ENCODE measurements at regions not wholly inside any gene's neighbourhood (a gene's known extent, or its start where the extent isn't known, plus 50 kb on each side); places are given as distances from the start of the nearest gene placed in this dataset.

DNA sequence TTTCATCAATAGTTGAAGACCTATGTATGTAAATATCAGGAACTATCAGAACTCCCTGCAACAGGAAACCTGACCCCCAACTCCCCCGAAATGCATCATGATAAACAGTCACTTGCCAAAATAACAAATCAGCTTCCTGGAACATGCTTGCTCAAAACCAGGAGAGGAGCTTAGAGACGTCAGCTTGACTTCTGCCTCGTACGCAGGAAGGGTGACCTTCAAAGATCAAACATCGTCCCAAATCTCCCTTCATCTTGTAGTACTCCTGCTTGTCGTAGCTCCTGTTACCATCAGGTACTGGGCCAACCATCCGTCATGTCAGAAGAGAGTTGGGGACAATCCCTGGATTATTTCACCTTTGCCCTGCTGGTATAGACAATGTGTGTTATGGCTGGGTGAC, 396.1 kb downstream of the GADD45G start:
- Histone ChIP-seq H3K4me1 (no peaks in the 10 kb centered on the region), H3K36me3 (no peaks in the 10 kb centered on the region), H3K27me3 (no peaks in the 10 kb centered on the region), H3K4me3 (ENCODE audit: low read depth, low read length) (no peak overlapping the region), H3K9me3 (no peaks in the 10 kb centered on the region)
- DNase-seq = no peak
- TF ChIP-seq, protein P1, sequence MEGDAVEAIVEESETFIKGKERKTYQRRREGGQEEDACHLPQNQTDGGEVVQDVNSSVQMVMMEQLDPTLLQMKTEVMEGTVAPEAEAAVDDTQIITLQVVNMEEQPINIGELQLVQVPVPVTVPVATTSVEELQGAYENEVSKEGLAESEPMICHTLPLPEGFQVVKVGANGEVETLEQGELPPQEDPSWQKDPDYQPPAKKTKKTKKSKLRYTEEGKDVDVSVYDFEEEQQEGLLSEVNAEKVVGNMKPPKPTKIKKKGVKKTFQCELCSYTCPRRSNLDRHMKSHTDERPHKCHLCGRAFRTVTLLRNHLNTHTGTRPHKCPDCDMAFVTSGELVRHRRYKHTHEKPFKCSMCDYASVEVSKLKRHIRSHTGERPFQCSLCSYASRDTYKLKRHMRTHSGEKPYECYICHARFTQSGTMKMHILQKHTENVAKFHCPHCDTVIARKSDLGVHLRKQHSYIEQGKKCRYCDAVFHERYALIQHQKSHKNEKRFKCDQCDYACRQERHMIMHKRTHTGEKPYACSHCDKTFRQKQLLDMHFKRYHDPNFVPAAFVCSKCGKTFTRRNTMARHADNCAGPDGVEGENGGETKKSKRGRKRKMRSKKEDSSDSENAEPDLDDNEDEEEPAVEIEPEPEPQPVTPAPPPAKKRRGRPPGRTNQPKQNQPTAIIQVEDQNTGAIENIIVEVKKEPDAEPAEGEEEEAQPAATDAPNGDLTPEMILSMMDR (IDR thresholded peaks at IDR 0.05; ENCODE audit: low read depth, low read length) = no peak

DNA sequence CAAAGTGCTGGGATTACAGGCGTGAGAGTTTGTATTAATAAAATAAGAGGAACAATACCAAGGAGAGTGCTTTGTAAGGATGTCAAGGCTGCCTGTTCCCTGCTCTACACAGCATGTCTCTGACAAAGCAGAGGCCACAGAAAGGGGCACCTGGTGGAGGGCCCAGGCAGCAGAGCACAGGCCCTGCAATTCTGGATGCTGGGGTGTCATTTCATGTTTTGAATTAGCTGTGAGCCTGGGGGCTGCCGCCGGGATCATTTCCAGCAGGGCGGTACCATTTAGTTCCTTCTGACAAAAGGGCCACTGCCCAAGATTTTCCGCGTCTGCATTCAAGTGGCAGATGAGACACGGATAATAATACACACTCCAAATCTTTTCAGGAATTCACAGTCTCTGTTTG, 396.9 kb downstream of the GADD45G start:
- H3K36me3 ChIP-seq = no peaks in the 10 kb centered on the region
- no peak for DNase-seq
- TF ChIP-seq, protein P1 (IDR thresholded peaks at IDR 0.05; ENCODE audit: low read depth, low read length) = no peak
- H3K4me3 ChIP-seq (ENCODE audit: low read depth, low read length) = no peak overlapping the region
- no peaks in the 10 kb centered on the region for H3K9me3 ChIP-seq
- no peaks in the 10 kb centered on the region for H3K27me3 ChIP-seq
- no peaks in the 10 kb centered on the region for H3K4me1 ChIP-seq

DNA sequence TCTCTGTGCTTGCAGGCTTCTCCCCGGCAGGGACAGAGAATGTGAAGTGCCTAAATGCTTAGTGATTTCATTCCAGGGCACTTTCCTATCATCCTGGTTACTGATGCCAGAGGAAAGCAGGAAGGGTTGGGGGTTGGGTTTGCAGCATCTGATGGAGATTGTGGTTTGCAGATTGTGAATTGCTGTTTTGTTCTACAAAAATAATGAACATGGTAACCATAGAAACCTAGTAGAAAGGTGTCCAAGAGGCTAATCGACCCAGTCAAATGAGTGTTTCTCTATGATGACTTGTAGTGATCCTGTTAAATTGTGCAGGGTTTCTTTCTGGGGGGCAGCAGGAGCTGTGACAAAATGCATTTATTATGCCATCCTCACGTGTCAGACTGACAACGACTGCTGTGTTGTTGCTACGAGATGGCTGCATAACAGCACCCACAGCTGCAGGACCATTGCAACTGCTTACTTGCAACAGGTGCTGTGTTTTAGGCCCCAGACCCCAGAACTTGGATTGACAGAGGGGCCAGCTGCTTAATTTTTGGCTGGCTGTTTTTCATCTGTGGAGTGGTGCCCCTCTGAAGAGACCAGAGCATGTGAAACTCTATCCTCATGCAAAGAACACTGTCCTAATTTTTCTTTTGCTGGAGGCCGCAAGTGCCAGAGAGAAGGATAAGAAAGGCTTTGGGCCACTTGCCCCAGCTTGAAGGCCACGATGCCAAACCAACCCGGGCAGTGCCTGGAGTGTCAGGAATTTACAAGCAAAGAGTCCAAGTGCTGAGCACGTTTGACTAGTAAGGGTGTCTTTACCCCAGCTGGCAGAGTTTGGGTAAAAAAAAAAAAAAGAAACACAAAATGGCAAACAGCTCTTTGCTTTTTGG, 397.8 kb downstream of the GADD45G start:
- Histone ChIP-seq H3K36me3 (no peaks in the 10 kb centered on the region), H3K4me3 (ENCODE audit: low read depth, low read length) (no peak overlapping the region), H3K27me3 (no peaks in the 10 kb centered on the region), H3K4me1 (no peaks in the 10 kb centered on the region), H3K9me3 (no peaks in the 10 kb centered on the region)
- TF ChIP-seq, protein P1 (IDR thresholded peaks at IDR 0.05; ENCODE audit: low read depth, low read length) = no peak
- DNase-seq = no peak

DNA sequence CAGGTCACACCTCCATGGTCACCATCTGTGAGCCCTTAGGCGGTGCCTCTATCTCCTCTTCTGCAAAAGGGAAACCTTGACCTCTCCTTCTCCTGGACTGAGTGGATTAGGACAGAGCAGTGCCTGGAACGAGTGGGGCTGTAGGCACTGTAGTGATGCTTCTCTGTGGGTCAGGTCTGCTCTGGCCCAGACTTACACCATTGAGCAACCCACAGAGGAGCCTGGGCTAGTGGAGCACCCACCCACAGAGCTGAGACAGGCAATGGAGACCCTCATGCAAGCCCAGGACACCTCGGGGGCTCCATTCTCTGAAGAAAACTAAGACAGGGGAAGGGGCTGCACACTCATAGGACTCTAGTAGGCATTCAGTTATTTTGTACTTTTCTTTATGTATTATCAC, 400.6 kb downstream of the GADD45G start:
- DNase-seq = no peak
- TF ChIP-seq, protein P1 (IDR thresholded peaks at IDR 0.05; ENCODE audit: low read depth, low read length) = no peak
- Histone ChIP-seq H3K9me3 (no peaks in the 10 kb centered on the region), H3K4me3 (ENCODE audit: low read depth, low read length) (no peak overlapping the region), H3K36me3 (no peaks in the 10 kb centered on the region), H3K27me3 (peaks cover 3% of the 10 kb centered on the region), H3K4me1 (no peaks in the 10 kb centered on the region)

DNA sequence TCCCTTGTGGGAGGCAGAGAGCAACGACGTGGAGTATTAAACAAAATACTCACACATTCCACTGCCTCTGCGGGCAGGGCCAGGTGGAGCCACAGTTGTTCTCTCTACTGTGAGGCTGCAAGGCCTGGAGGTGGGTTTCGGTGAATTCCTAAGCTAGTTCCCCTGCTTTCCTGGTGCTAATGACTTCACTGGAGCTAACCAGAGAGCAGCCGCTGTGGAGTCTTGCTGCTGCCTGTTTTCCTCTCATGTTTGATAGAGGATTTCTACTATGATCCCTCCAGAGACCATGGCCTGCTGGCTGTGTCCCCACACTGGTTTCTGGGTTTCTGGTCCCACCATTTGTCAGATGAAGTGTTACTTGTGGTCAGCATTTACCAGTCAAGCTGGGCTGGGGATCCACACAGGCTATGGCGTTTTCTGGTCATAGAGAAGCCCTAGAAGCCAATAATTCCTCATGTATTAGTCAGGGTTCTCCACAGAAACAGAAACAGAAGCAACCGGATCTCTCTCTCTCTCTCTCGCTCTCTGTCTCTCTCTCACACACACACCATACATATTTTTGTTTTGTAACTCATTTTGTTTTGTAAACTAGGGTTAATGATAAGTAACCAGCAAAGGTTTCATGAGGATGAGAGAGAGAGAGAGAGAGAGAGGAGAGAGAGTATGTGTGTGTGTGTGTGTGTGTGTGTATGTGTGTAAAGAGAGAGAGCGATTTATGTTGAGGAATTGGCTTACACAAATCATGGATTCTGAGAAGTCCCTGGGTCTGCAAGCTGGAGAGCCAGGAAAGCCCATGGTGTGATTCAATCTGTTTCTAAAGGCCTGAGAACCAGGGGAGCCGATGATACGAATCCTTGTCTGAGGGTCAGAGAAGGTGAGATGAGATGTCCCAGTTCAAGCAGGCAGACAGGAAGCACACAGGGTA, 403.0 kb downstream of the GADD45G start:
- H3K4me1 ChIP-seq = no peaks in the 10 kb centered on the region
- TF ChIP-seq, protein P1 (IDR thresholded peaks at IDR 0.05; ENCODE audit: low read depth, low read length) = no peak
- peaks cover 3% of the 10 kb centered on the region for H3K27me3 ChIP-seq
- no peak for DNase-seq
- H3K9me3 ChIP-seq = no peaks in the 10 kb centered on the region
- no peak overlapping the region for H3K4me3 ChIP-seq (ENCODE audit: low read depth, low read length)
- no peaks in the 10 kb centered on the region for H3K36me3 ChIP-seq
